Tibial nerve (tissue), 4 donors: ENCODE measurements at regions not wholly inside any gene's neighbourhood (a gene's known extent, or its start where the extent isn't known, plus 50 kb on each side); places are given as distances from the start of the nearest gene placed in this dataset.

ENCODE experiments used
- DNase-seq, 2 donors: peaks; one replicate each; pipeline ENCODE4 v3.0.0-alpha.2; 2019; ENCODE audit warnings: low spot score in 2 of 2
- H3K27ac ChIP-seq, 4 donors: fragments of 200-600 bp; sonication (generic) in 3 of 4; one replicate each; pipeline ENCODE4 v1.5.1; 2017 to 2019; ENCODE audit warnings: mild to moderate bottlenecking in 1 of 4
- H3K27me3 ChIP-seq, 2 donors: fragments of 200-600 bp; sonication (generic) in 1 of 2; one replicate each; pipeline versions ENCODE4 v1.5.1 to v1.6.0; 2017 to 2019
- H3K36me3 ChIP-seq, 3 donors: fragments of 200-600 bp; sonication (generic); one replicate each; pipeline ENCODE4 v1.5.1; 2018 to 2019
- H3K4me1 ChIP-seq, 4 donors: fragments of 200-600 bp; sonication (generic) in 3 of 4; one replicate each; pipeline ENCODE4 v1.5.1; 2017 to 2019
- H3K4me3 ChIP-seq, 4 donors: fragments of 200-600 bp; sonication (generic) in 3 of 4; one replicate each; pipeline ENCODE4 v1.5.1; 2017 to 2019; ENCODE audit warnings: mild to moderate bottlenecking in 1 of 4, moderate library complexity in 1 of 4
- H3K9me3 ChIP-seq, 4 donors: fragments of 200-600 bp; sonication (generic) in 3 of 4; one replicate each; pipeline ENCODE4 v1.5.1; 2017 to 2019
- EP300 ChIP-seq, 2 donors: sonication (generic); formaldehyde crosslinking; IDR thresholded peaks; one replicate each; pipeline ENCODE4 v1.6.1; 2017; ENCODE audit warnings: antibody characterized with exemption in 2 of 2, mild to moderate bottlenecking in 1 of 2
- POLR2A ChIP-seq, 2 donors: fragments of 450-650 bp; IDR thresholded peaks; one replicate each; pipeline ENCODE4 v1.6.1; 2017; ENCODE audit warnings: antibody characterized with exemption in 2 of 2, mild to moderate bottlenecking in 2 of 2, moderate library complexity in 2 of 2
- WGBS, 2 donors: methylation state at CpG; one replicate each; pipeline ENCODE4 v1.1.5; 2018; 5-methylcytosine and 5-hydroxymethylcytosine counted together
- TF ChIP-seq, protein P1 (sequence below), 5 experiments: fragments of 200-600 bp in 3 of 5; fragments of 450-650 bp in 2 of 5; sonication (generic) in 3 of 5; IDR thresholded peaks; one replicate each; pipeline ENCODE4 v1.5.1; 2016 to 2019; ENCODE audit warnings: antibody characterized with exemption in 5 of 5, mild to moderate bottlenecking in 3 of 5, moderate library complexity in 2 of 5

DNA sequence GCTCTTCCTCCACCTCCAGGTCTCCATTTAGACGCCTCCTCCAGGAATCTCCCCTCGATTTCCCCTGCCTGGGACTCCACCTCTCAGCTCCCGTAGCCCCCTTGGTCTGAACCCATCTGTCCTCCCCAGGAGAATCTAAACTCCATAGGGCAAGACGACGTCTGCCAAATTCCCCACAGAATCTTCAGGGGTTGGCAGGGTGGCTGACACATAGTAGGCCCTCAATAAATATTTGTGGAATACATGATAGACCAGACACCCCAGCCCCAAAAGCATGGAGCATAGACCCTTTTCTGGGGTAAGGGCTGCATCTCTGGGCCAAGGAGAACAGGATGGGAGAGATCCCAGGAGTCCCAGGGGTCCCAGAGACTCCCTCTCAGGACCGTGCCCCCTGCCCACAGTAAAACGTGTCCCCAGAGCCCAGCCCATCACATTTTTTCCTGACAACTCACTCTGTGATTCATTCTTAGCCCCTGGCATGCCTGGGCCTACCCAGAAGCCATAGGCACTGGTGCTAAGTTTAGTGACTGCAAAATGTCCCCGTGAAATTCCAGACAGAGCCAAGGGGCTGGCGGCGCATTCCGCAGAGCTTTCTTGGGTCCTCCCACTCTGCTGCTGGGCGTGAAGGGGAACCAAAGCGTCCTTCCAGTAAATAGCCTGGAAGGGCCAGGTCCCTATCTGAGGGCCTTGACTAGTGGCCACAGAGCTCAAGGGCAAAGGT is 78.0 kb upstream of the SLC6A6 start:
- Histone ChIP-seq H3K27ac (no peak overlapping the region), H3K4me1 (no peaks in the 10 kb centered on the region), H3K27me3 (peaks cover 0 to 2% of the 10 kb centered on the region in 2 donors), H3K4me3 (no peak overlapping the region), H3K36me3 (no peaks in the 10 kb centered on the region), H3K9me3 (peaks cover 0 to 14% (median 0%) of the 10 kb centered on the region in 4 donors)
- TF ChIP-seq, protein P1, sequence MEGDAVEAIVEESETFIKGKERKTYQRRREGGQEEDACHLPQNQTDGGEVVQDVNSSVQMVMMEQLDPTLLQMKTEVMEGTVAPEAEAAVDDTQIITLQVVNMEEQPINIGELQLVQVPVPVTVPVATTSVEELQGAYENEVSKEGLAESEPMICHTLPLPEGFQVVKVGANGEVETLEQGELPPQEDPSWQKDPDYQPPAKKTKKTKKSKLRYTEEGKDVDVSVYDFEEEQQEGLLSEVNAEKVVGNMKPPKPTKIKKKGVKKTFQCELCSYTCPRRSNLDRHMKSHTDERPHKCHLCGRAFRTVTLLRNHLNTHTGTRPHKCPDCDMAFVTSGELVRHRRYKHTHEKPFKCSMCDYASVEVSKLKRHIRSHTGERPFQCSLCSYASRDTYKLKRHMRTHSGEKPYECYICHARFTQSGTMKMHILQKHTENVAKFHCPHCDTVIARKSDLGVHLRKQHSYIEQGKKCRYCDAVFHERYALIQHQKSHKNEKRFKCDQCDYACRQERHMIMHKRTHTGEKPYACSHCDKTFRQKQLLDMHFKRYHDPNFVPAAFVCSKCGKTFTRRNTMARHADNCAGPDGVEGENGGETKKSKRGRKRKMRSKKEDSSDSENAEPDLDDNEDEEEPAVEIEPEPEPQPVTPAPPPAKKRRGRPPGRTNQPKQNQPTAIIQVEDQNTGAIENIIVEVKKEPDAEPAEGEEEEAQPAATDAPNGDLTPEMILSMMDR (IDR thresholded peaks at IDR 0.05), result no peak
- TF ChIP-seq POLR2A (IDR thresholded peaks at IDR 0.05), result no peak
- TF ChIP-seq EP300 (IDR thresholded peaks at IDR 0.05), result no peak
- no peak for DNase-seq
- WGBS, 2 donors, result 57 to 77% methylated on average over 12 to 13 of the region's 13 CpGs

DNA sequence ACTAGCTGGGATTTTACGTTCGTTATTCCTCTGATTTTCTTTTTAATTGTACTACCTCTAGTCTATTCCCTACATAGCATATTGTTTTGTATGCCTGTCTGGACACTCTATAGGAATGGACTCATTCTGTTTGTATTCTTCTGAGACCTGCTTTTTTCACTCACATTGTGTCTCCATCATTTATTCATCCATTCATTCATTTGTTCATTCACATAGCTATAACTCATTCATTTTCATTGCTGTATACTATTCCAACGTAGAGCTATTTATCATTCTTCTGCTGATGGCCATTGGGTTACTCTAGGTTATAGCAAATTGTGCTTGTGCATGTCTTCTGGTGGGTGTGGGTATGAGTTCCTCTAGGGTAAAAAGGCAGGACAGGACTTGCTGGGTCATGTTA is 74.0 kb upstream of the SLC6A6 start:
- H3K27me3 ChIP-seq, result peaks cover 0 to 2% of the 10 kb centered on the region in 2 donors
- TF ChIP-seq POLR2A (IDR thresholded peaks at IDR 0.05) (no peak), EP300 (IDR thresholded peaks at IDR 0.05) (no peak)
- TF ChIP-seq, protein P1 (IDR thresholded peaks at IDR 0.05), result no peak
- no peak overlapping the region for H3K4me3 ChIP-seq
- no peaks in the 10 kb centered on the region for H3K36me3 ChIP-seq
- no peaks in the 10 kb centered on the region for H3K4me1 ChIP-seq
- H3K9me3 ChIP-seq, result no peaks in the 10 kb centered on the region
- 91 to 94% methylated on average over 3 of the region's 3 CpGs for WGBS, 2 donors
- no peak overlapping the region for H3K27ac ChIP-seq
- DNase-seq, result no peak

DNA sequence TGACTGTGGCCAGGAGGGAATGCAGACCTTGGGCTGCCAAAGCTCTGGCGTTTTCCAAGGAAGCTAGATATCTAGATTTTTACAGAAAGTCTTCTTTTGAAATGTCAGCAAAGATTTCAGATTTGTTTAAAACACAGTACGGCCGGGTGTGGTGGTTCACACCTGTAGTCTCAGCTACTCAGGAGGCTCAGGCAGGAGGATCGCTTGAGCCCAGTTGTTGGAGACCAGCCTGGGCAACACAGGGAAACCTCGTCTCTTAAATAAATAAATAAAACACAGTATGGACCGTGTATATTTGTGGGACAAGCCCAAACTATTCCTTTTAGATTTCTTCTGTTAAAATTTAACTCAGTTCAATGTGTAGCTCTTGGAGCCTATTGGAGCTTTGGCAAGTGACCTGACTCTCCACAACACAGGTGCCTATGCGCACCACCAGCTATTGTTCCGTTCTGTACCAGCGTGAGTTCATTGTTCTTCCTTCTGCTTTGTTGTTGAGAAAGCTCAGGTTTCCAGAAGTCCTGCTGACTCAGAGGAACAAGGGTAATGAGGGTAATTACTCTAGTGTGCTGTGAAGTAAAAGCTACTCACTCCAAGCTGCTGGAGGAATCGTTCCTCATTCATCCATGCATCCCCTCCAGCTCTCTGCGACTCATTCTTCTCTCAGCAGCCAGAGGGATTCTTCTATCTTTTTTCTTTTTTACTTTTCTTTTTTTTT is 73.1 kb upstream of the SLC6A6 start:
- TF ChIP-seq POLR2A (IDR thresholded peaks at IDR 0.05) (no peak), EP300 (IDR thresholded peaks at IDR 0.05) (no peak)
- TF ChIP-seq, protein P1 (IDR thresholded peaks at IDR 0.05), result no peak
- WGBS, 2 donors, result 50 to 51% methylated on average over 11 of the region's 11 CpGs

DNA sequence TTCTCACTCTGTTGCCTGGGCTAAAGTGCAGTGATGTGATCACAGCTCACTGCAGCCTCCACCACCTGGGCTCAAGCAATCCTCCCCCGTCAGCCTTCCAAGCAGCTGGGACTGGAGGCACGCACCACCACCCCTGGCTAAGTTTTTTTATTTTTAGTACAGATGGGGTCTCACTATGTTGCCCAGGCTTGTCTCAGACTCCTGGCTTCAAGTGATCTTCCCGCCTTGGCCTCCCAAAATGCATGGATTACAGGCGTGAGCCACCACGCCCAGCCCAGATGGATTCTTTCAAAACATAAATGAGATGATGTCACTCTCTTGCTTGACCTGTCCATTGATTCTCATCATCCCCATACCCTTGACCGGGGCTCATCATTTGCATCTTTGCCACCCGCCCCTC is 72.6 kb upstream of the SLC6A6 start:
- Histone ChIP-seq H3K36me3 (no peaks in the 10 kb centered on the region), H3K9me3 (no peaks in the 10 kb centered on the region), H3K27ac (no peak overlapping the region), H3K27me3 (no peaks in the 10 kb centered on the region), H3K4me1 (no peaks in the 10 kb centered on the region), H3K4me3 (no peak overlapping the region)
- 84 to 90% methylated on average over 7 of the region's 7 CpGs for WGBS, 2 donors
- TF ChIP-seq EP300 (IDR thresholded peaks at IDR 0.05), result no peak
- DNase-seq, result no peak

More for the DNA sequence above, 73.1 kb upstream of the SLC6A6 start:
- H3K9me3 ChIP-seq, result no peaks in the 10 kb centered on the region
- no peak for DNase-seq
- no peaks in the 10 kb centered on the region for H3K4me1 ChIP-seq
- no peaks in the 10 kb centered on the region for H3K36me3 ChIP-seq
- H3K27me3 ChIP-seq, result no peaks in the 10 kb centered on the region
- H3K4me3 ChIP-seq, result no peak overlapping the region
- H3K27ac ChIP-seq, result no peak overlapping the region

DNA sequence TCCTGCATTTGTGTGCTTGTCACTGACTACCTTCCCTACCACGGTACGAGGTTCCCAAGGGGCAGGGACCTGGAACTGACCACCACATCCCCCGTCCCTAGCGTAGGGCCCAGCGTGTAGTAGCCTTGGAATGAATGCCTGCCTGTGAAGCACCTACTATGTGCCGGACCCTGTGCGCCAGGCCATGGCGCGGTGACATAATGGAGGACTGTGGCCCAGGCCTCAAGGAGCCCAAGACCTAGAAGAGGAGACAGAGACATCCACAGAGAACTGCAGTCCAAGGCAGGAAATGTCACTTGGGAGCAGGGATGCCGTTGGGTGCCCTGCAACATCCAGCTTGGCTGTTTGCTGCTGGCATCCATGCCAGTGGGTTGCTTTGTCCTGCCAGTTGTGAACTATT is 71.9 kb upstream of the SLC6A6 start:
- no peak for TF ChIP-seq EP300 (IDR thresholded peaks at IDR 0.05)
- TF ChIP-seq, protein P1 (IDR thresholded peaks at IDR 0.05), result no peak
- no peak for TF ChIP-seq POLR2A (IDR thresholded peaks at IDR 0.05)
- WGBS, 2 donors, result 85 to 89% methylated on average over 10 of the region's 10 CpGs
- no peak for DNase-seq
- Histone ChIP-seq H3K4me3 (no peak overlapping the region), H3K9me3 (no peaks in the 10 kb centered on the region), H3K27me3 (no peaks in the 10 kb centered on the region), H3K27ac (no peak overlapping the region), H3K36me3 (no peaks in the 10 kb centered on the region), H3K4me1 (no peaks in the 10 kb centered on the region)
